HepG2 (cell line): ENCODE measurements at regions not wholly inside any gene's neighbourhood (a gene's known extent, or its start where the extent isn't known, plus 50 kb on each side); places are given as distances from the start of the nearest gene placed in this dataset.

Source experiments
- ATAC-seq: fragments of 200-7000 bp; cut with Tn5 transposase; 3 replicates; pipeline ENCODE4 v1.9.1; 2020; ENCODE audit warnings: mild to moderate bottlenecking, moderate library complexity
- BruUV-seq: library from RNA; stranded (reverse); fragments of 400-500 nt; replicated peaks from 2 replicates; lab custom pipeline; 2021; lab: Mats Ljungman, UMichigan
- CTCF ChIA-PET: fragments of 300-600 bp; formaldehyde crosslinking; extraction: SDS; loops from one replicate; lab custom pipeline; 2021; ENCODE audit warnings: low total read pairs, inconsistent platforms, low intra/inter-chr PET ratio; lab: Yijun Ruan, JAX
- POLR2A ChIA-PET: fragments of 350-600 bp; sonication (Branson Sonifier 250); formaldehyde crosslinking; loops from one replicate; lab custom pipeline; 2020; ENCODE audit warnings: antibody characterized with exemption, inconsistent platforms; lab: Yijun Ruan, JAX
- DNase-seq: peaks from one replicate; pipeline ENCODE4 v3.0.0-alpha.2; 2015; ENCODE audit warnings: low spot score
- FAIRE-seq: peaks from 3 replicates; lab custom pipeline; 2011; peaks lifted over from hg19 to GRCh38; lab: Jason Lieb, UNC
- H2AFZ ChIP-seq: one replicate; pipeline ENCODE4 v1.6.1; 2011; ENCODE audit warnings: low read length, inconsistent platforms
- H3K27ac ChIP-seq: fragments of 300-600 bp; 3 replicates; pipeline ENCODE4 v1.8.0; 2011; ENCODE audit warnings: mixed run types, mild to moderate bottlenecking, mixed read lengths, low read length, inconsistent platforms; ENCODE audit not compliant: insufficient read depth; ENCODE audit errors: extremely low read length
- H3K27me3 ChIP-seq, 2 experiments: fragments of 200-600 bp in 1 of 2; 2 replicates in 1 of 2; 3 replicates in 1 of 2; pipeline versions ENCODE4 v1.6.0 to v1.8.0; 2011; ENCODE audit warnings: low read length in 2 of 2, mild to moderate bottlenecking in 2 of 2, moderate library complexity in 2 of 2, inconsistent platforms in 1 of 2; ENCODE audit not compliant: insufficient read depth in 2 of 2, control insufficient read depth in 1 of 2
- H3K36me3 ChIP-seq, 2 experiments: fragments of 200-600 bp in 1 of 2; replicated peaks in 1 of 2; 2 replicates in 1 of 2; 3 replicates in 1 of 2; pipeline versions ENCODE4 v1.5.1 to v1.8.0; 2011; ENCODE audit warnings: low read length in 2 of 2, inconsistent platforms in 1 of 2; ENCODE audit not compliant: insufficient read depth in 2 of 2, control insufficient read depth in 1 of 2
- H3K4me1 ChIP-seq: 2 replicates; pipeline ENCODE4 v1.5.1; 2012; ENCODE audit warnings: low read length, inconsistent platforms; ENCODE audit not compliant: insufficient read depth
- H3K4me2 ChIP-seq: 2 replicates; pipeline ENCODE4 v1.6.0; 2011; ENCODE audit warnings: low read depth, low read length, inconsistent platforms
- H3K4me3 ChIP-seq, 3 experiments: fragments of 200-600 bp in 1 of 3; sonication (generic), shearing (Covaris generic) in 1 of 3; replicated peaks in 1 of 3; 2 replicates each; pipeline ENCODE4 v1.5.1; 2011 to 2016; ENCODE audit warnings: low read length in 3 of 3, inconsistent platforms in 2 of 3, low read depth in 2 of 3, mild to moderate bottlenecking in 2 of 3, control low read depth in 1 of 3, mixed read lengths in 1 of 3; ENCODE audit not compliant: insufficient read depth in 1 of 3
- H3K79me2 ChIP-seq: one replicate; pipeline ENCODE4 v1.6.1; 2011; ENCODE audit warnings: low read length, inconsistent platforms; ENCODE audit not compliant: insufficient read depth
- H3K9ac ChIP-seq: 2 replicates; pipeline ENCODE4 v1.6.0; 2011; ENCODE audit warnings: mild to moderate bottlenecking, low read depth, low read length, inconsistent platforms; ENCODE audit not compliant: insufficient read depth
- H3K9me3 ChIP-seq: 2 replicates; pipeline ENCODE4 v1.5.1; 2012; ENCODE audit warnings: mild to moderate bottlenecking, low read length
- H4K20me1 ChIP-seq: 2 replicates; pipeline ENCODE4 v1.6.0; 2011; ENCODE audit warnings: inconsistent platforms, mild to moderate bottlenecking, low read length, moderate library complexity; ENCODE audit not compliant: insufficient read depth
- BRF2 ChIP-seq: sonication (generic); formaldehyde crosslinking; IDR thresholded peaks from 2 replicates; pipeline ENCODE4 v1.8.1; 2022; ENCODE audit warnings: mild to moderate bottlenecking, missing genetic modification reagents
- CAMTA2 ChIP-seq: sonication (generic); formaldehyde crosslinking; IDR thresholded peaks from 2 replicates; pipeline ENCODE4 v1.4.0; 2020; ENCODE audit warnings: mild to moderate bottlenecking, missing genetic modification reagents, borderline replicate concordance
- MTA1 ChIP-seq: sonication (generic); formaldehyde crosslinking; IDR thresholded peaks from 2 replicates; pipeline ENCODE4 v1.4.0; 2020; ENCODE audit warnings: missing genetic modification reagents, mild to moderate bottlenecking, borderline replicate concordance
- RFXANK ChIP-seq: IDR thresholded peaks from 2 replicates; pipeline ENCODE4 v1.6.1; 2016
- RNF2 ChIP-seq: fragments of 450-650 bp; conservative IDR thresholded peaks from 2 replicates; pipeline ENCODE4 v1.6.1; 2016; ENCODE audit warnings: low read depth
- SRSF4 ChIP-seq: fragments of 200-400 bp; formaldehyde crosslinking; IDR thresholded peaks from one replicate; pipeline ENCODE4 v1.6.1; 2018; ENCODE audit warnings: mild to moderate bottlenecking, low read depth, low read length, moderate library complexity; ENCODE audit not compliant: poor library complexity, severe bottlenecking
- SSRP1 ChIP-seq: IDR thresholded peaks from 2 replicates; pipeline ENCODE4 v1.6.1; 2016; ENCODE audit warnings: control low read depth
- TP53 ChIP-seq: sonication (generic); formaldehyde crosslinking; conservative IDR thresholded peaks from 2 replicates; pipeline ENCODE4 v1.4.0; 2020; ENCODE audit warnings: missing genetic modification reagents
- ZBTB2 ChIP-seq: sonication (generic); formaldehyde crosslinking; IDR thresholded peaks from 2 replicates; pipeline ENCODE4 v1.8.0; 2022; ENCODE audit warnings: low read depth, missing genetic modification reagents
- ZNF335 ChIP-seq: sonication (generic); formaldehyde crosslinking; IDR thresholded peaks from 2 replicates; pipeline ENCODE4 v1.4.0; 2020; ENCODE audit warnings: missing genetic modification reagents
- ZNF367 ChIP-seq: sonication (generic); formaldehyde crosslinking; IDR thresholded peaks from 2 replicates; pipeline ENCODE4 v1.4.0; 2020; ENCODE audit warnings: missing genetic modification reagents, borderline replicate concordance
- ZNF383 ChIP-seq: sonication (generic); formaldehyde crosslinking; IDR thresholded peaks from 2 replicates; pipeline ENCODE4 v1.4.0; 2020; ENCODE audit warnings: missing genetic modification reagents, mild to moderate bottlenecking, borderline replicate concordance
- ZNF713 ChIP-seq: sonication (generic); formaldehyde crosslinking; IDR thresholded peaks from 2 replicates; pipeline ENCODE4 v1.4.0; 2020; ENCODE audit warnings: mild to moderate bottlenecking, missing genetic modification reagents
- ZZZ3 ChIP-seq: sonication (generic); formaldehyde crosslinking; IDR thresholded peaks from 2 replicates; pipeline ENCODE4 v1.4.0; 2020; ENCODE audit warnings: missing genetic modification reagents, mild to moderate bottlenecking, borderline replicate concordance
- WGBS: methylation state at CpG from one replicate; pipeline ENCODE4 v1.1.6; 2017; ENCODE audit warnings: low lambda C conversion rate; 5-methylcytosine and 5-hydroxymethylcytosine counted together
- in situ Hi-C: cut with HindIII; loops from 2 replicates; pipeline ENCODE4 v1.10.0; 2017; ENCODE audit warnings: low pct_unique_long_range_greater_than_20kb; ENCODE audit not compliant: extremely low pct_ligation_motif_present
- intact Hi-C: fragments of 100-400 bp; cut with micrococcal nuclease; formaldehyde crosslinking; loops from one replicate; pipeline ENCODE4 v1.10.0; 2022; ENCODE audit not compliant: unreplicated experiment

- Histone ChIP-seq H3K27me3 (no peaks in the 10 kb centered on the region; a peak in 1 of 5 replicates), H3K4me3 (no peak overlapping the region), H2AFZ (no peak overlapping the region), H3K9me3 (no peaks in the 10 kb centered on the region), H3K36me3 (no peaks in the 10 kb centered on the region), H3K27ac (no peak overlapping the region), H3K4me1 (no peaks in the 10 kb centered on the region), H3K4me2 (no peak overlapping the region), H3K79me2 (no peaks in the 10 kb centered on the region), H3K9ac (no peak overlapping the region), H4K20me1 (no peaks in the 10 kb centered on the region)
- 14% methylated on average over 3 of the region's 3 CpGs for WGBS
- FAIRE-seq (no peak), DNase-seq (no peak), ATAC-seq (no peak)
- in situ Hi-C loops, result no loop called here
- TF ChIP-seq MTA1 (no peak), ZNF335 (CRISPR knock-in tag) (no peak), RNF2 (no peak), RFXANK (CRISPR knock-in tag) (no peak), ZNF367 (CRISPR knock-in tag) (no peak)
- CTCF ChIA-PET, result no interaction called here
- POLR2A ChIA-PET, result no interaction called here
- intact Hi-C loops, result no loop called here
- no TSS peak for BruUV-seq
Observed at GRCh38 chr12:115830070-115830469, 447.4 kb downstream of the MED13L start.

GRCh38 chr12:115828168-115828567, 449.3 kb downstream of the MED13L start:
- H3K36me3 ChIP-seq, result no peaks in the 10 kb centered on the region
- no peak overlapping the region for H3K9ac ChIP-seq
- CTCF ChIA-PET, result no interaction called here
- H3K4me1 ChIP-seq, result no peaks in the 10 kb centered on the region
- H2AFZ ChIP-seq, result no peak overlapping the region
- no peak overlapping the region for H3K4me3 ChIP-seq
- ATAC-seq, result no peak
- FAIRE-seq, result no peak
- H3K79me2 ChIP-seq, result no peaks in the 10 kb centered on the region
- no peak overlapping the region for H3K4me2 ChIP-seq
- BruUV-seq, result no TSS peak
- H4K20me1 ChIP-seq, result no peaks in the 10 kb centered on the region
- no peaks in the 10 kb centered on the region; a peak in 1 of 5 replicates for H3K27me3 ChIP-seq
- WGBS, result 52% methylated on average over 4 of the region's 4 CpGs
- H3K27ac ChIP-seq, result no peak overlapping the region
- no peaks in the 10 kb centered on the region; the same call in 1 of the 2 replicates for H3K9me3 ChIP-seq
- POLR2A ChIA-PET, result no interaction called here
- no peak for DNase-seq
- in situ Hi-C loops (no loop called here), intact Hi-C loops (no loop called here)
- TF ChIP-seq ZZZ3 (CRISPR knock-in tag) (no peak), ZBTB2 (CRISPR knock-in tag) (no peak), ZNF713 (CRISPR knock-in tag) (no peak), TP53 (CRISPR knock-in tag) (no peak), BRF2 (CRISPR knock-in tag) (no peak), ZNF383 (CRISPR knock-in tag) (no peak), CAMTA2 (CRISPR knock-in tag) (no peak), SRSF4 (no peak), SSRP1 (CRISPR knock-in tag) (no peak)
